Stimulated activated CD4-positive, alpha-beta T cell treated with anti-CD3 and anti-CD28 coated beads, Interleukin-4, amount 100 ng/mL, for 1 hour (primary cell): ENCODE measurements at regions not wholly inside any gene's neighbourhood (a gene's known extent, or its start where the extent isn't known, plus 50 kb on each side); places are given as distances from the start of the nearest gene placed in this dataset.

Experiments used
- DNase-seq: peaks from one replicate; pipeline ENCODE4 v3.0.0-alpha.2; 2020

DNA sequence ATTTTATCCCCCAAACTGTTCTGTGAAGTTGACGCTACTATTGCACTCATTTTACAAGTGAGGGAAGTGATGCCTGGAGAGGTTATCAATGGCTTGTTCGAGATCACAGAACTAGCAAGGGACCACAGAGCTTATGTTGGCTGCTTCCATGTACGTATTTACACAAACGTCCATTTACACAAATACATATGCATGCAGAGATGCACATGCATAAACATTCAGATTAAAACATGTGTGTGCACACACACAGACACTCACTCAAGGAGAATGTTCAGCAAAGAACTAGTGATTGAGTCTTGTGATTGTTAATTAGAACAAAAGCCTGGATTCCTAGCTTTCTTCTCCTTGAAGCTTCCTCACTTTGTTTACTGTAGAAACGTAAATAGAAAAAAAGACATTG is 321.5 kb upstream of the CHD6 start:
- DNase-seq: no peak

DNA sequence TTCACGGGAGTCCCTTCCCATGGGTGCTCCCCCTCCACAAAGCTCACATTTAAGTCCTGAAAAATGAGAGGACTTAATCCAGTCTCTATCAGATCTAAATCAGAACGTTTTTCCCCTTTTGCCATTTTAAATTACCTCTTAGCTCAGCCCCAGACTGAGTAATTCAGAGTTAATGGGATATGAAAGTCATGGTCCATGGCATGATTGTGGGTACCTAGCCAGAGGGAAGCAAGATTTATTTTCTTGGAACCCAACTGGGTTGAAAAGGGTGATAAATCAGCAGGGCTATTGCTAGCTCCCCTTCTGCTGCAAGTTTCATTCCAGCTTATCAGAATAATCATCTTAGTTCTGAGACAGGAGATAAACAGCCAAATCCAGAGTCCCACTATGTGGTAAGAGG is 320.2 kb upstream of the CHD6 start:
- DNase-seq: no peak

DNA sequence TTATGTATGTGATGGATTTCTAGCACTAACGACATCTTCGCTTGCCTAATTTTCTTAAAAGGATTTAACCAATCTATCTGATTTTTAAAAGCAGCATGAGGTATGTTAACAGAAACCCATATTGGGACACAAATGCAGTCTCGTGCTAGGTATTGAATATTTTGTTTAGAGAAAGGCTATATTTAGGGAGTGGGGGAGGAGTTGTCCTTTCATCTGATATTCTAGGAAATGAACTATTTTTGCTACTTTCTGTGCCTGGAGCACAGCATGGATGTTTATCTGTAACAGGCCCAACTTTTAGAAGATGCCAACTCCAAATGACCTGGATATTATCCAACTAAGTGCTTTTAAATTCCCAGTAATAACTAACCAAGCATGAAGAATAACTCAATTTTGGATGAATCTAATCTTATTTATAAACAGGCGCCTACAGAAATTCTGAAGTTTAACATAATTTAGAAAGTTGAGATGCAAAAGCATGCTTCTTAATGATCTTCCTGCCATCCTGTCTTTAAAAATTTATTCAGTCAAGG is 317.1 kb upstream of the CHD6 start:
- DNase-seq: no peak

DNA sequence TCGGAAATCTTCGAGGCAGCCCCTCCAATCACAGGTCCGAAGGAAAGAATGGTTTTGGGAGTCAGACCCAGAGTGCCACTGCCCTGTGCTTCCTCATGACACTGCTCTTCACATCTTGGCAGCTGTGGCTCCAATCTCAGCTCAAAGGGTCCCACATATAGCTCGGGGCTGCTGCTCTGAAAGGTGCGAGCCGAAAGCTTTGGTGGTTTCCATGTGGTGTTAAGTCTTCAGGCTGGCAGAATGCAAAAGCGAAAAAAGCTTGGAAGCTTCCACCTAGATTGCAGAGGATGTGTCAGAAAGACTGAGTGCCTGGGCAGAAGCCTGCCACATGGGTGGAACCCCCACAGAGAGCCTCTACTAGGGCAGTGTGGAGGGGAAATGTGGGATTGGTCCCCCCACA is 314.3 kb upstream of the CHD6 start:
- DNase-seq: no peak

DNA sequence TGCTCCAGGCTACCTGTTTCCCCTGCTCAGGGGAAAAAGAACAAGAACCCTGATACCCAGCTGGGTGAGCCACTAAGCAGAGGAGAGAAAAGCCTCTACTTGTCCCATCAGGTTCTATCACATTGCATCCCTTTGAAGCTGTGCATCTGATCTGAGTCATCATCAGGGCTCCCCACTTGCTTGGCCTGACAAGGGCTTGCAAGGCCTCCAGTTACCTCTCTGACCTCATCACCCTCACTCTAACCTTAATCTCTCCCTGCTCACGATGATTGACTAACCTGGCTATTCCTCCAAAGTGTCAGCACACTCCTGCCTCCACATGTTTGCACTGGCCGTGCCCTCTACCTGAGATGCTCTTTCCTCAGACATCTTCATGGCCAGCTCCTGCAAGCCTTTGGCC is 309.5 kb upstream of the CHD6 start:
- DNase-seq: no peak

DNA sequence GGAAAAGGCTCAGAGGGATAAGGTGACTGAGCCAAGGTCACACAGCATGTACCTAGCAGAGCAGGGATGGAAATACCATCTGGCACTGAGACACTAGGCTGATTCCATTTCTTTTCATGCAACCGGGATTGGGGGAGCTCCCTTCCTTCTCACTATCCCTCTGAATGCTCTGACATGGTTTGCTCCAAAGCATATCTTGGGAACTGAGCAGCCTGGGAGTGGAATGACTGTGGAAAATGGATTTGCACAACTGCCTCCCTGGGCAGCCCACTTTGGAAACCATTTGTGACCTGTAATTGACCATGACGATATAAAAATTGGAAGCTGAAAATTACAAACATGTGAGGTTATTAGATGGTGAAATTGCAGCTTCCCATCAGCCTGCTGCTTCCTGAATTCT is 309.0 kb upstream of the CHD6 start:
- DNase-seq: no peak

DNA sequence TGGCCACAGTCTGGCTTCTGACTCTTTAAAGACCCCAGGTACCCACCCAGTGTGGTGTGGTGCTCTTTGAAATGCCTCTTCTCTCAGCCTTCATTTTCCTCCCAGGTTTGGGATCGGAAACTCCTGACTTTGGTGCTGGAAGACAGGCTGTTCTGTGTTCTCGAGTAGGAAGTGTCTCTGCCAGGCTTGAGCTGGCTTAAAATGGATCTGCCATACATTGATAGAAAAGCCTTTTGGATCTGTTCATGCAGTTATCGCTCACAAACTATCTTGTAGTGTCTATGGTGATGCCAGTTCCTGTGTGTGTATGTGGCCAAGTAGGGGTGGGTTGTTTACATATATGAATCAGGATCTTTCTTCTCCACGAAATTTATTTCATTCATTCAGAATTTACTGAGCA is 307.3 kb upstream of the CHD6 start:
- DNase-seq: no peak

DNA sequence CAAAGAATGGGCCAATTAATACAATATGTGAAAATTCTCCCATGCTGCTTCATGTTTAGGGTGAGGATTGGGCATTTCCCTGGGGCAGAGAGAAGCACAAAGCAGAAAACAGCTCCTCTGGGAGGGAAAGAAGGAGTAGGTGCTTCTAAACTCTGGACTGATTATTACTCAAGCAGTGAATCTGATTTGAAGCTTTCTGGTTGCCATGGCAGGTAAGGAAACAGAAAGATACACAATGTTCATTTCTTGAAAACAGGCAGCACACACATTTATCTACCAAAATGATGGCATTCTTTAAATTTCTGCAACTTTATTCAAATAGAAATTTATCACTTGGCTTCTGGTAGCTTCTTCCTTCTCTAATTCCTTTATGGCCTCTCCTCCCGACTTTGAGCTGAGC is 305.4 kb upstream of the CHD6 start:
- DNase-seq: no peak

DNA sequence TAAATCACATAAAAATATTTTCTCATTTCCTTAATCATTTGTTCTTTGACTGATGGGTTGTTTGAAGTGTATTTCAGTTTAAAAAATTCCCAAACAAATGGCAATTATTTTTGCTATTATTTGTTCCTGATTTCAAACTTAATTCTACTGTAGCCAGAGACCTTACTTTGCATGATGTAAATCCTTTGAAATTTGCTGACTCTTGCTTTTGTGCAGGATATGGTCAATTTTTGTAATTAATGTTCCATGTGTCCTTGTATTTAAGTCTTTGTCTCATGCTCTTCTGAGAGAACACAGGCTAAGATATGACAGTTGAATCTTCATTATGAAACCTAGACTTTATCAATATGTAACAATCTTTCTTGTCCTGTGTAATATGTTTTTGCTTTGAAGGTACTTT is 295.0 kb upstream of the CHD6 start:
- no peak for DNase-seq

DNA sequence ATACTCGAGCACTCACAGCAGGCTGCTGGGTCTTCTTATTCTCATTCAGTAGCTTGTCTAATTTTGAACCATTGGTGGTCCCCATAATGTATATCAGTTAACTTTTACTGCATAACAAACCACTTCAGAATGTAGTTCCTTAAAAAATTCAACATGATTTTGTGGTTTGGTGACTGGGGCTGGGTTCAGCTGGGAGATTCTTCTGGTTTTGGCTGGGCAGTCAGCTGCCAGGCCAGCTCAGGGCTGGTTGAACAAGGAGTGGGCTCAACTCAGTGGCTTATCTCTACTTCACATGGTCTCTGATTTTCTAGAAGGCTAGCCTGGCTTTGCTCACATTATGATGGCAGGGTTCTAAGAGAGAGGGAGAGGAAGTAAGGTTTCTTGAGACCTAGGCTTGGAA is 292.4 kb upstream of the CHD6 start:
- no peak for DNase-seq

DNA sequence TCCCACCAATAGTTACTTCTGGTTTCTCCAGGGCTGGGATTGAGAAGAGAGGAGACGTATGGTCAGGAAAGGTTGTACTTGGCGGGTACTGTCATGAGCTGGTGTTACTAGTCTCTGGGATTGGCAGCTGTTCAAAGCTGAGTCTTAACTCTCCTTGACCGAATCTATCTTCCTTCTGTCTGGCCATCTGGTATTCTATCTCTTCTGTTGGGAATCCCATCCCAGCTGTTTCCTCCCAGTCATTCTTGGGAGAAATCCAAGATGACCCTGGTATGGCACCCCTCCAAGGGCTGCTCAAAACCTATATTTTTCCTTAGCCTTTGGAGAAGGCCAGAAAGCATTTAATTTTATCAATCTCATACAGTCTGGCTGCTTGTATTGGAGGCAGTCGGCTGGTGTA is 287.0 kb upstream of the CHD6 start:
- DNase-seq: no peak

DNA sequence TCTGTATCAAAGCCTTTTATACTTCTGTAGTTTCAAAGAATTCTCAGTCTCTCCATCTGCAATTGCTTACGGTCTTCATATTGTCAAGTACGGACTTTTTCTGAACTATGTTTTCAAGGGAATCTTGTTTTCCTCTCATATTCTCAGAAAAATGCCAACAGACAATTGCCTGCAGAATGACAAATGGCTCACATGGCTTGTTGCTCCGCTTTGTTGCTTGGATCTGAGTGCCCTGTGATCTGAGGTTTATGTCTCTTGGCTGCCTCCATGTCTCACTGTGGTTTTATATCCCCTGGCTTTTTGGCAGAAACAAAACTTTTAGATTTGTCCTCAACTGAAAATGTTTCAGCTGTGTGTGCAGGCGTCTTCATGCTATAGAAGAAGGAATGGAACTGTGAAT is 285.4 kb upstream of the CHD6 start:
- DNase-seq: no peak

DNA sequence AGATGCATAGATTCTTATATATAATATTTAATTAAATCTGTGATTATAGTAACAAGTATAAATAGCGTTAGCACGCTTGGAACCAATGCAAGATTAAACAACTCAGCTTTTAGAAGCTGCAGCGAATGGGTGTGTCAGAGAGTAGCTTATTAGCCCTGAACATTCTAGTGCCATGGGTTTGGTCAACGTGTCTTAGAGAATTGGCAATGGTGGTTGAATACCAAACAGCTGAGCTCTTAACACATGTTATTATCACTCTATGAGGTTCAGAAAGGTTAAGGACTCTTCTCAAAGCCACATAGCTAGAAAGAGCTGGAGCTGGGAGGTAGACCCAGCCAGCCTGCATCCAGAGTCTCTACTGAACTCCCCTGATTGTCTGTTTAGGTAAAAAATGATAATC is 284.2 kb upstream of the CHD6 start:
- no peak for DNase-seq

DNA sequence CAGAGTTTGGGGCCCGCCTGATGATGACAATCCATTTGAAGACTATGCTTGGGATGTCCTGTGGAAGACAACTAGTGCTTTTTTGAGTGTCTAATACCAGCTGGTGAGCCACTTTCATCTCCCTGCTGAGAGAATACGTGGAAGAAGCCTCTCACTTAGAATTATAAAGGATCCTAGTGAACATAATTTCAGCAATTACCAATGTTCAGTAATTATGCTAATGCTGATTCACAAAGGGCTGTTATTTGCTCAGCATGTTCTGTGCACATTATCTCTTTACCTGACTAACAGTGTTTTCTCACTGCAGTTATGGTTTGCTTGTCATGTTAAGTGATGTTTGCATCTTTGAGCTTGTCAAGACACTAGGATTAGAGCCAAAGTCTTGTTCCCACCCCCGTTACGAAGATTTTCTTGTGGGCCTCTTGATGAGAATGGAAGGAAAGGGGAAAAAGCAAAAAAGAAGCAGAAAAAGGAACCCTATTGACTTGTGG is 282.1 kb upstream of the CHD6 start:
- no peak for DNase-seq

DNA sequence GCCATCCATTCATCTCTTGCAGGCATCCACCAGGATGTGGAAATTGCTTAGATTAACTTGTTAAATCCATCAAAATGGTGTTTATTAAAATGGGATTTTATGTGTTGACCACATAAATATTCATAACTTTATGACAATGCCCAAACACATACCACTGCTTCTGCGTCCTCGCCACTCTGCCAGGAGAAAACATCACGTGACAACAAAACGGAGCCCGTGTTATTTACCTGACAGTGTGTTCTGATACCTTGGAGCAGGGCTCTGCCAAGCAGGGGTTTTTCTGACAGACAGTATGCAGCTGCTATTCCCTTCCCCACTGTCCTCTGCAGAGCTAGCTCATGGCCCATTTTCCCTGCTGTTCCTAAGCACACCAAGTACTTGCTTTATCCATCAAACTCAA is 279.5 kb upstream of the CHD6 start:
- no peak for DNase-seq

DNA sequence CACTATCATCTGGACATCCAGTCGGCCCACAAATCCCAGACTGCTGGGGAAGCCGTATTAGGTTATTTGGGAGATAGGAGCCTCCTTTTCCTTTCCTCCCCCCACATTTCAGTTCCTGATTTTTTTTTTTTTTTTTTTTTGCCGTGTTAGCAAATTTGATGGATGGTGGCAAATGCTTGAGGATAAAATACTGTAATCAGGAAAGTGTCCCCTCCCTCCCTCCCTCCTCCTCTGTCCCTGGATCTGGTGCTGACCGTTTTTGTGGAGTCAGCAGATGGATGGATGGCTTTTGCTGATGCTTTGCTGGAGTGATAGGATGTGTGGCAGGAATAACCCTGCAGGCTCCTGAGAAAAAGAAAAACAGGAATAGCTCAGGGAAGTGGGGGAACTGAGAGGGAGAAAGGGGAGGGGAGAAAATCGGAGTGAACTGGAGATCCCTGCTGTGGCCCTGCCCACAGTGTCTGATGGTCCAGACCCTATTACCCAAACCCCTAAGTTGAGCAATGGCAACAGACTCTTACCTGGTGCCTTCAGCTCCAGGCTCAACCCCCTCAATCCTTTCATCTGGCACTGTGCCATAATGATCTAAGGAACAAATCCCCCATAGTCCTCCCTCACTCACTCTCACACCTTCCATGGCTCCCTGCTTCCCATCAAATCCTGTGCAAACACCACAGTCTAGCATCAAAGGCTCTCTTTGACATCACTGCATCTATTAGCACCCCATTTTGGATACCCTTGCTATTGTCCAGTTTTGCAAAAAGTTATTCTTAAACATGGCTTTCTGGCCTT is 277.3 kb upstream of the CHD6 start:
- no peak for DNase-seq

DNA sequence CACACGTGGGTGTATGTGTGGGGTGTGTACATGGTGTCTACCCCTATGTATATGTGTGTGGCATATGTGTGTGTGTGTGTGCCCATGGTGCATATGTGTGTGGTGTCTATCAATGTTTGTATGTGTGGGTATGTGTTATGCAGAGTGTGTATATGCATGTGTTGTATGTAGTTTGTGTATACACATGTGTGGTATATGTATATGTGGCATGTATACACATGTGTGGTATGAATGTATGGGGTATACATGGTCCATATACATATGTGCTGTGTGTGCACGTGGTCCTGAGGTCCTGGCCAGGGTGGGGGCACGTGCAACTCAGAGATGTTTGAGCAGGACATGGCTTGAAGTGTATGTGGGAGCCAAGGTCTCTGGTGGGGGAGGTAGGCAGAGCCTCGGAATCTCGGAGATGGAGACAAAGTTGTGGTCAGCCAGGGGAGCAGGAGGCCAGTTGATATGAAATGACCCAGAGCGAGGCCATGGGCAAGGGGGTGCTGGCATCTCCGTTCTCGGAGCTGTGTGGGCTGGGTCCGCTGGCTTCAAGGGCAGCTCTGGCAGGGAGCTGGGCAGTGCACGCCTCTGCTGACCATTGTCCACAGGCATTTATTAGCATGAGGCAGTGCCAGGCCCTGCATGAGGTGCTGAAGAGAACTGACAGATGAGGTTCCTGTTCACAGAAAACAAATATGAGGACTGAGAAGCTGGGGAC is 276.2 kb upstream of the CHD6 start:
- DNase-seq: no peak

DNA sequence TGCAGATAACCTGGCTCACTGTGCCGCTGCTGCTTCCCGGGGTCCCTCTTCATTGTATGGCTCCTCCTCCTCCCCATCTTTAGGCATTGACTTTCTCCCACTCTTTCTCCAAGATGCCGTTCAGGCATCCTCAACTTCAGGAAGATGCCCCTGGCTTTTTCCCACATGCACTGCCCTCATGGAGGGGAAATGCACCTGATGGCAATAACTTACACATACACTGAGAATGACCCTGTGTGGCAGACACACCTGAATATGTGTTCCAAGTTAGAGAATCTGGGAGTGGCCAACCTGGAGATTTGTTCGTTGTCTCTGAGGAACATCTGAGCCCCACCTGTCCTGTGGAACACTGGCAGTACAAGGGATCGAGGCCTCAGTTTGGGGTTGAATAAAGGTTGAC is 273.9 kb upstream of the CHD6 start:
- no peak for DNase-seq

DNA sequence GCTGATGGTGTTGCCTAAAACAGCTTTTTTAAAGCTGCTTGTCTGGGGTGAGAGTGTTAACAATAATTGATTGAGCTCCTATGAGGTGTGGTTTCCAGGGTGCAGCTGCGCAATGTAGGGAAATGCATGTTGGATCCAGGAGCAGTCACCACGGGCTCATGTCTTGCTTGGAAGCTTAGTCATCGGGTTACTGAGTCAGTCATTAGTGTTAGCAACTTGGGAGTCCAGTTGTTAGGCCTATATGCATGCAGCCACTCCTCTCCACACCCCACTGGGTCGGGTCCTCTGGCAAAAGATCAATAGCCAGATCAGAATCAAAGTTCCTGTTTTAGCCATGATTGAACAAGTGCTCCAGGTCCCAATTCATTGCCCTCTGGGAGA is 271.7 kb upstream of the CHD6 start:
- no peak for DNase-seq

DNA sequence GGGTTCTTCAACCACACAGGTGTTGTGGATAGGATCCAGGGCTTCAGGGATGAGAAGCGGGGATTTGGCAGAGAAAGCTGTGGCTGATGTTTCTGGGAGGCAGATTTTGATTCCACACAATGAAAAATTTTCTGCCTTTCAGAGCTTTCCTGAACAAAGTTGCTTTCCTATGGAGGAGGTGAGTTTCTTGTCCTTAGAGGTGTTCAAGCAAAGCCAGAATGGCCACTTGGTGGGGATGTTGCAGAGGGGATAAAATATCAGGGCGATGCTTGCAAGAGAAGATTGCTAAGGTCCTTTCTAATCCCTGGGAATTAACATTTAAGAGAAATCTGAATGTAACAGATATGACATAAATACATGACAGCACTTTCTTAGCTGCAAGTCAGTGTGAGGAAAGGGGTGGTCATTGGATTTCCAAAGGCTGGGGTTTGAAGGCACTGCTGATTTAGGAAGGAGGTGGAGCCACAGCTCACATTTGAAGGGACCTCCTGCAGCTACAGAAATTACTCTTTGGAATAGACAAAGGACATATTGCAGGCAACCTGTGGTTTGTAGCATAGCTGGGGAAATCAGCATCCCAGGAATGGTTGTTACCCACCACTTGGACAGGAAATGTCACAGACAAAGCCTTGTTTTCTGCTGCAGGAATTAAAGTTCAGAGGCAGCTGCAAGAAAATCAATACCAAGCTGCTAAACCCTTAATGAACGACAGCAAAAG is 271.1 kb upstream of the CHD6 start:
- no peak for DNase-seq

DNA sequence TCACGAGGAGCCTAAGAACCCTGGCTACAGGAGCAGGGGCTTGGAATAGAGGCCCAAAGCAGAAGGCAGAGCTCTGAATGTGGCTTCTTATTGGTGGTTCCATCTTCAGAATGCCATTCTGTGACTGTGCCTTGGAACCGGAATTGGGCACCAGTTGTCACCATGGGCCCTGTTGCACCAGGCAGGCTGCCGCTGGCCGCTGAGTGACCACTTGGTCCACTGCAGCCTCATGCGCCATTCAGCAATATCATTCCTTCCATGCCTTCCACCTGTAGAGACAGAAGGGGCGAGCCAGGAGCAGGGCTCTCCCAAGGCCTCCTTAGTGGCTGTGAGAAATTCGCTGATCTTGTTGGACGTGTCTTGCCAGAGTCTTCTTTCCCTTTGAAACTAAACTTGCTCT is 270.3 kb upstream of the CHD6 start:
- DNase-seq: no peak

DNA sequence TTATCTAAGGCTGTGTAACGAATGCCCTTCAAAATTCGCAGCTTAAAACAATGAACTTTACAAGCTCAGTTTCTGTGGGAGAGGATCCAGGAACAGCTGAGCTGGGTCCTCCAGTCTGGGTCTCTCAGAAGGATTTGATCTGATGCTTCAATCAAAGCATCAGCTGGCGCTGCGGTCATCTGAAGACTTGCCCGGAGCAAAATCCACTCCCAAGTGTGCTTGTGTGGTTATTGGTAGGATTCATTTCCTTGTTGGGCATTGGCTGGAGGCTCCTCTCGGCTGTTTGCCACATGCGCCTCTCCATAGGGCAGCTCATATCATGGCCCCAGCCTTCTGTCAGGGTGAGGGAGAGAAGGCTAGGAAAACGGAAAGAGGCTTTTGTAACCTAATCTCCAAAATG is 269.3 kb upstream of the CHD6 start:
- no peak for DNase-seq

DNA sequence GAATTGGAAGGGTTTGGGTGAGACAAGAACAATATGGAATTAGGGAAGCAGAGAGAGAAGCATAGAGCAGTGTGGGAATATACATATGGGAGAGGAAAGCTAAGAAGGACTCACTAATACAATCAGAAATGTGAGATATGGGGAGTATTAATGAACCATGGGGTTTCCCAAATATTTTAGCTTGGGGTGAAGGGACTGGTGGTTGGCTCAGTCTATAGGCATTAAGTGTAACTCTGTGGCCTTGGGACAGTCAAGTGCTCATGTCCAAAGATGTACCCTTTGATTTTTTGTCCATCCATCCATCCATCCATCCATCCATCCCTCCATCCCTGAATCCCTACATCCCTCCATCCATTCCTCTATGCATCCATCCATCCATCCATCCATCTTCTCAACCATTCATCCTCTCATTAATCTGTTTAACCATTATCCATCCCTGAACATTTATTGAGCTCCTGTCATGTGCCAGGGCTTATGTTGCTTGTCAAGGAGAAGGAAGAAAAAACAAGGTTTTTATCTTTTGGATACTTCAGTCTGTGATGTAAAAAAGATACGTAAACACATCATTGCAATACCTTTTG is 263.4 kb upstream of the CHD6 start:
- no peak for DNase-seq
